GM20000 (cell line): ENCODE measurements at regions not wholly inside any gene's neighbourhood (a gene's known extent, or its start where the extent isn't known, plus 50 kb on each side); places are given as distances from the start of the nearest gene placed in this dataset.

Experiments
- DNase-seq: peaks from one replicate; pipeline ENCODE4 v3.0.0; 2012; ENCODE audit warnings: low spot score
- CTCF ChIP-seq: IDR thresholded peaks from 2 replicates; pipeline ENCODE4 v1.5.1; 2012; ENCODE audit warnings: mild to moderate bottlenecking, control low read depth; ENCODE audit errors: extremely low read depth, missing control alignments

GRCh38 chr6:41439524-41440418 is 104.4 kb downstream of the NCR2 start:
- peak; percentile 84 for DNase-seq
- no peak for TF ChIP-seq CTCF

GRCh38 chr6:41440958-41441357 is 105.2 kb upstream of the FOXP4 start:
- no peak for TF ChIP-seq CTCF
- no peak for DNase-seq

- no peak for TF ChIP-seq CTCF
- DNase-seq, result no peak
These were observed 104.4 kb upstream of the FOXP4 start for GRCh38 chr6:41441598-41442351.

- DNase-seq, result no peak
- no peak for TF ChIP-seq CTCF
These were observed 103.9 kb upstream of the FOXP4 start for GRCh38 chr6:41442352-41442672.

GRCh38 chr6:41442800-41443501 is 103.2 kb upstream of the FOXP4 start:
- no peak for DNase-seq
- no peak for TF ChIP-seq CTCF

- no peak for TF ChIP-seq CTCF
- DNase-seq, result no peak
These were observed 102.3 kb upstream of the FOXP4 start for GRCh38 chr6:41443616-41444525.
